IMR-90 (cell line): ENCODE measurements at regions not wholly inside any gene's neighbourhood (a gene's known extent, or its start where the extent isn't known, plus 50 kb on each side); places are given as distances from the start of the nearest gene placed in this dataset.

Experiments used
- ATAC-seq: fragments of 200-7000 bp; cut with Tn5 transposase; 2 replicates; pipeline ENCODE4 v1.9.1; 2020; ENCODE audit warnings: low read depth, mild to moderate bottlenecking, moderate library complexity
- BruUV-seq: library from RNA; stranded (reverse); fragments of 400-500 nt; replicated peaks from 2 replicates; lab custom pipeline; 2021; lab: Mats Ljungman, UMichigan
- CTCF ChIA-PET: fragments of 300-600 bp; formaldehyde crosslinking; extraction: SDS; loops from one replicate; lab custom pipeline; 2021; ENCODE audit warnings: antibody characterized with exemption; lab: Yijun Ruan, JAX
- POLR2A ChIA-PET: fragments of 300-600 bp; sonication (Branson Sonifier 250); formaldehyde crosslinking; loops from one replicate; lab custom pipeline; 2022; ENCODE audit warnings: antibody characterized with exemption; ENCODE audit not compliant: unreplicated experiment; lab: Charles Lee
- DNase-seq: peaks from one replicate; pipeline ENCODE4 v3.0.0; 2013
- H2AFZ ChIP-seq: replicated peaks from 2 replicates; pipeline ENCODE3; 2013; ENCODE audit warnings: low read length, mild to moderate bottlenecking; ENCODE audit not compliant: poor library complexity
- H2AK5ac ChIP-seq: 2 replicates; pipeline ENCODE4 v1.6.1; 2013; ENCODE audit warnings: low read depth, low read length, inconsistent platforms
- H2AK9ac ChIP-seq: replicated peaks from 2 replicates; pipeline ENCODE3; 2013; ENCODE audit warnings: mild to moderate bottlenecking, low read depth, low read length, moderate library complexity; ENCODE audit not compliant: poor library complexity
- H2BK120ac ChIP-seq: 2 replicates; pipeline ENCODE4 v1.6.1; 2013; ENCODE audit warnings: low read depth, low read length, inconsistent platforms
- H2BK15ac ChIP-seq: 3 replicates; pipeline ENCODE4 v1.6.1; 2013; ENCODE audit warnings: low read depth, low read length, inconsistent platforms
- H2BK20ac ChIP-seq: 2 replicates; pipeline ENCODE4 v1.6.1; 2013; ENCODE audit warnings: low read depth, mild to moderate bottlenecking, inconsistent platforms, low read length, moderate library complexity
- H2BK5ac ChIP-seq: 2 replicates; pipeline ENCODE4 v1.6.1; 2013; ENCODE audit warnings: mild to moderate bottlenecking, low read depth, low read length, inconsistent platforms; ENCODE audit not compliant: poor library complexity, severe bottlenecking
- H3K14ac ChIP-seq: replicated peaks from 2 replicates; pipeline ENCODE4 v1.6.1; 2013; ENCODE audit warnings: low read depth, low read length, inconsistent platforms
- H3K18ac ChIP-seq: 2 replicates; pipeline ENCODE4 v1.6.1; 2013; ENCODE audit warnings: low read depth, low read length, control low read depth
- H3K23ac ChIP-seq: 2 replicates; pipeline ENCODE4 v1.6.1; 2013; ENCODE audit warnings: low read depth, low read length, inconsistent platforms
- H3K27ac ChIP-seq: 2 replicates; pipeline ENCODE4 v1.5.1; 2013; ENCODE audit warnings: mild to moderate bottlenecking, control low read depth, low read length; ENCODE audit not compliant: insufficient read depth
- H3K27me3 ChIP-seq: 2 replicates; pipeline ENCODE4 v1.6.1; 2013; ENCODE audit warnings: low read length; ENCODE audit not compliant: control insufficient read depth, insufficient read depth
- H3K36me3 ChIP-seq: 2 replicates; pipeline ENCODE4 v1.6.1; 2013; ENCODE audit warnings: low read length, mixed read lengths; ENCODE audit not compliant: control insufficient read depth, insufficient read depth
- H3K4ac ChIP-seq: 2 replicates; pipeline ENCODE4 v1.6.1; 2013; ENCODE audit warnings: low read depth, low read length, inconsistent platforms
- H3K4me1 ChIP-seq: 2 replicates; pipeline ENCODE4 v1.6.1; 2013; ENCODE audit warnings: low read length, mixed read lengths; ENCODE audit not compliant: control insufficient read depth, insufficient read depth
- H3K4me2 ChIP-seq: 2 replicates; pipeline ENCODE4 v1.6.1; 2013; ENCODE audit warnings: low read depth, mild to moderate bottlenecking, control low read depth, low read length, moderate library complexity
- H3K4me3 ChIP-seq: 2 replicates; pipeline ENCODE4 v1.5.1; 2013; ENCODE audit warnings: low read depth, mild to moderate bottlenecking, control low read depth, low read length, moderate library complexity; ENCODE audit not compliant: insufficient read depth
- H3K56ac ChIP-seq: 2 replicates; pipeline ENCODE4 v1.6.1; 2013; ENCODE audit warnings: low read length, inconsistent platforms; ENCODE audit not compliant: insufficient read depth; ENCODE audit errors: extremely low read depth
- H3K79me1 ChIP-seq, 2 experiments: 2 replicates each; pipeline ENCODE4 v1.6.1; 2013; ENCODE audit warnings: low read length in 2 of 2, inconsistent platforms in 1 of 2, low read depth in 1 of 2
- H3K9ac ChIP-seq: 2 replicates; pipeline ENCODE4 v1.6.1; 2013; ENCODE audit warnings: low read depth, low read length, control low read depth
- H3K9me1 ChIP-seq: 2 replicates; pipeline ENCODE4 v1.6.1; 2013; ENCODE audit warnings: low read length, inconsistent platforms; ENCODE audit not compliant: insufficient read depth
- H3K9me3 ChIP-seq: 2 replicates; pipeline ENCODE4 v1.6.1; 2013; ENCODE audit warnings: low read length; ENCODE audit not compliant: control insufficient read depth, insufficient read depth
- H4K20me1 ChIP-seq: 2 replicates; pipeline ENCODE4 v1.6.1; 2013; ENCODE audit warnings: low read length, inconsistent platforms; ENCODE audit not compliant: insufficient read depth
- H4K5ac ChIP-seq: 2 replicates; pipeline ENCODE4 v1.6.1; 2013; ENCODE audit warnings: mild to moderate bottlenecking, low read depth, low read length, control low read depth
- H4K8ac ChIP-seq, 2 experiments: 2 replicates each; pipeline ENCODE4 v1.6.1; 2013; ENCODE audit warnings: low read depth in 2 of 2, low read length in 2 of 2, control low read depth in 1 of 2, inconsistent platforms in 1 of 2
- H4K91ac ChIP-seq: 2 replicates; pipeline ENCODE4 v1.6.1; 2013; ENCODE audit warnings: low read depth, low read length, inconsistent platforms; ENCODE audit not compliant: insufficient read depth
- BHLHE40 ChIP-seq: fragments of 150-350 bp; IDR thresholded peaks from 2 replicates; pipeline ENCODE4 v1.6.1; 2016; ENCODE audit warnings: mild to moderate bottlenecking, low read depth, low read length
- CEBPB ChIP-seq: IDR thresholded peaks from 2 replicates; pipeline ENCODE4 v1.6.1; 2012; ENCODE audit warnings: low read depth, low read length, improper control_type of control experiment
- CHD1 ChIP-seq: IDR thresholded peaks from 2 replicates; pipeline ENCODE4 v1.6.1; 2012; ENCODE audit warnings: low read depth, low read length, improper control_type of control experiment
- ELK1 ChIP-seq: fragments of 150-350 bp; IDR thresholded peaks from 2 replicates; pipeline ENCODE4 v1.6.1; 2016; ENCODE audit warnings: low read depth, mild to moderate bottlenecking, low read length, moderate library complexity, borderline replicate concordance
- FOS ChIP-seq: fragments of 150-350 bp; IDR thresholded peaks from 2 replicates; pipeline ENCODE4 v1.6.1; 2016; ENCODE audit warnings: low read depth, low read length
- MAFK ChIP-seq: IDR thresholded peaks from 2 replicates; pipeline ENCODE4 v1.6.1; 2012; ENCODE audit warnings: low read depth, low read length, improper control_type of control experiment
- MAZ ChIP-seq: IDR thresholded peaks from 2 replicates; pipeline ENCODE4 v1.6.1; 2012; ENCODE audit warnings: low read depth, mild to moderate bottlenecking, low read length, improper control_type of control experiment, moderate library complexity, borderline replicate concordance
- MXI1 ChIP-seq: IDR thresholded peaks from 2 replicates; pipeline ENCODE4 v1.6.1; 2012; ENCODE audit warnings: low read depth, mild to moderate bottlenecking, low read length, moderate library complexity, borderline replicate concordance
- NFE2L2 ChIP-seq: fragments of 150-350 bp; IDR thresholded peaks from 2 replicates; pipeline ENCODE4 v1.6.1; 2016; ENCODE audit warnings: low read depth, mild to moderate bottlenecking, low read length
- POLR2A ChIP-seq: IDR thresholded peaks from 2 replicates; pipeline ENCODE4 v1.6.1; 2012; ENCODE audit warnings: mild to moderate bottlenecking, low read depth, low read length
- RAD21 ChIP-seq: IDR thresholded peaks from 2 replicates; pipeline ENCODE4 v1.6.1; 2012; ENCODE audit warnings: low read length, improper control_type of control experiment
- RCOR1 ChIP-seq: IDR thresholded peaks from 2 replicates; pipeline ENCODE4 v1.6.1; 2012; ENCODE audit warnings: mild to moderate bottlenecking, low read length, improper control_type of control experiment; ENCODE audit not compliant: insufficient replicate concordance
- RFX5 ChIP-seq: IDR thresholded peaks from 2 replicates; pipeline ENCODE4 v1.8.0; 2012; ENCODE audit warnings: low read depth, mild to moderate bottlenecking, low read length, moderate library complexity
- SMC3 ChIP-seq: fragments of 150-350 bp; IDR thresholded peaks from 2 replicates; pipeline ENCODE4 v1.6.1; 2016; ENCODE audit warnings: low read depth, mild to moderate bottlenecking, antibody characterized with exemption, low read length, moderate library complexity
- WGBS, 2 experiments: methylation state at CpG; one replicate each; pipeline versions ENCODE4 v1.1.5 to v1.1.7; 2013; ENCODE audit warnings: missing lambda C conversion rate in 2 of 2; ENCODE audit not compliant: insufficient read length in 1 of 2; ENCODE audit errors: extremely low coverage in 2 of 2; 5-methylcytosine and 5-hydroxymethylcytosine counted together
- dilution Hi-C: fragments of 300-500 bp; cut with HindIII; formaldehyde crosslinking; loops from one replicate; pipeline ENCODE4 v1.14.3; 2018; ENCODE audit warnings: low sequenced_read_pairs; ENCODE audit not compliant: unreplicated experiment
- in situ Hi-C: fragments of 300-500 bp; cut with MboI; formaldehyde crosslinking; loops from 3 replicates; pipeline ENCODE4 v1.14.3; 2019; ENCODE audit warnings: low sequenced_read_pairs, inconsistent platforms, mixed read lengths
- intact Hi-C: fragments of 100-400 bp; cut with micrococcal nuclease; formaldehyde crosslinking; loops from 2 replicates; pipeline ENCODE4 v1.10.0; 2022
- TF ChIP-seq, protein P1 (sequence below): fragments of 150-350 bp; IDR thresholded peaks from 2 replicates; pipeline ENCODE4 v1.6.1; 2017; ENCODE audit warnings: mild to moderate bottlenecking, antibody characterized with exemption, low read length, low read depth
- TF ChIP-seq, protein P2 (sequence below): conservative IDR thresholded peaks from 2 replicates; pipeline ENCODE4 v1.5.1; 2012; ENCODE audit warnings: mild to moderate bottlenecking, low read depth, low read length, improper control_type of control experiment

DNA sequence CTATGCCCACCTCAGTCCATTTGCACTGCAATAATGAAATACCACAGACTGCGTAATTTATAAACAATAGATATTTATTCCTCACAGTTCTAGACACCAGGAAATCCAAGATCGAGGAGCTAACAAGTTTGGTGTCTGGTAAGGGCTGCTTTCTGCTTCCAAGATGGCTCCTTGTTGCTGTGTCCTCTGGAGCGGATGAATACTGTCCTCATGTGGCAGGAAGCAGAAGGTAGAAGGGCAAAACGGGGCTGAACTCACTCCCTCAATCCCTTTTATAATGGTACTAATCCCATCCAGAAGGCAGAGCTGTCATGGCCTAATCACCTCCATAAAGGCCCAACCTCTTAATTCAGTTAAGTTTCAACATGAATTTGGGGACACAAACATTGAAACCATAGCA, 75.3 kb downstream of the P2RY1 start:
- Histone ChIP-seq H3K23ac (no peak overlapping the region), H2AK9ac (no peak overlapping the region), H2BK120ac (no peak overlapping the region), H2BK15ac (no peak overlapping the region), H3K4ac (no peak overlapping the region), H4K20me1 (no peaks in the 10 kb centered on the region), H2BK5ac (no peak overlapping the region), H3K79me1 (no peaks in the 10 kb centered on the region), H4K8ac (no peak overlapping the region), H3K14ac (no peak overlapping the region), H3K27ac (no peak overlapping the region), H2AFZ (no peak overlapping the region), H2BK20ac (no peak overlapping the region), H3K9me3 (no peaks in the 10 kb centered on the region), H3K18ac (no peak overlapping the region), H4K91ac (no peak overlapping the region), H3K4me3 (no peak overlapping the region), H3K56ac (no peak overlapping the region), H2AK5ac (no peak overlapping the region), H3K9ac (no peak overlapping the region), H3K27me3 (no peaks in the 10 kb centered on the region), H4K5ac (no peak overlapping the region), H3K36me3 (no peaks in the 10 kb centered on the region), H3K4me1 (no peaks in the 10 kb centered on the region), H3K9me1 (no peaks in the 10 kb centered on the region), H3K4me2 (no peak overlapping the region)
- dilution Hi-C loops: no loop called here
- in situ Hi-C loops: no loop called here
- POLR2A ChIA-PET: interaction anchor here (0.6 kb wide), 1 partner anchor 8 kb away, joined by 5 read pairs; no protein-coding TSS in a partner anchor
- no CpG with 5 or more reads among the region's 4 CpGs for WGBS, 2 experiments
- DNase-seq (no peak), ATAC-seq (no peak)
- TF ChIP-seq MAZ (no peak), CEBPB (no peak), POLR2A (no peak), FOS (no peak), CHD1 (no peak), BHLHE40 (no peak), RFX5 (no peak), RAD21 (no peak), RCOR1 (no peak), SMC3 (no peak), ELK1 (no peak), NFE2L2 (no peak), MXI1 (no peak), MAFK (no peak)
- TF ChIP-seq, protein P1, sequence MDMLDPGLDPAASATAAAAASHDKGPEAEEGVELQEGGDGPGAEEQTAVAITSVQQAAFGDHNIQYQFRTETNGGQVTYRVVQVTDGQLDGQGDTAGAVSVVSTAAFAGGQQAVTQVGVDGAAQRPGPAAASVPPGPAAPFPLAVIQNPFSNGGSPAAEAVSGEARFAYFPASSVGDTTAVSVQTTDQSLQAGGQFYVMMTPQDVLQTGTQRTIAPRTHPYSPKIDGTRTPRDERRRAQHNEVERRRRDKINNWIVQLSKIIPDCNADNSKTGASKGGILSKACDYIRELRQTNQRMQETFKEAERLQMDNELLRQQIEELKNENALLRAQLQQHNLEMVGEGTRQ: no peak
- TF ChIP-seq, protein P2, sequence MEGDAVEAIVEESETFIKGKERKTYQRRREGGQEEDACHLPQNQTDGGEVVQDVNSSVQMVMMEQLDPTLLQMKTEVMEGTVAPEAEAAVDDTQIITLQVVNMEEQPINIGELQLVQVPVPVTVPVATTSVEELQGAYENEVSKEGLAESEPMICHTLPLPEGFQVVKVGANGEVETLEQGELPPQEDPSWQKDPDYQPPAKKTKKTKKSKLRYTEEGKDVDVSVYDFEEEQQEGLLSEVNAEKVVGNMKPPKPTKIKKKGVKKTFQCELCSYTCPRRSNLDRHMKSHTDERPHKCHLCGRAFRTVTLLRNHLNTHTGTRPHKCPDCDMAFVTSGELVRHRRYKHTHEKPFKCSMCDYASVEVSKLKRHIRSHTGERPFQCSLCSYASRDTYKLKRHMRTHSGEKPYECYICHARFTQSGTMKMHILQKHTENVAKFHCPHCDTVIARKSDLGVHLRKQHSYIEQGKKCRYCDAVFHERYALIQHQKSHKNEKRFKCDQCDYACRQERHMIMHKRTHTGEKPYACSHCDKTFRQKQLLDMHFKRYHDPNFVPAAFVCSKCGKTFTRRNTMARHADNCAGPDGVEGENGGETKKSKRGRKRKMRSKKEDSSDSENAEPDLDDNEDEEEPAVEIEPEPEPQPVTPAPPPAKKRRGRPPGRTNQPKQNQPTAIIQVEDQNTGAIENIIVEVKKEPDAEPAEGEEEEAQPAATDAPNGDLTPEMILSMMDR: no peak
- CTCF ChIA-PET: no interaction called here
- BruUV-seq: no TSS peak
- intact Hi-C loops: no loop called here
